ENCODE measurements at regions not wholly inside any gene's neighbourhood (a gene's known extent, or its start where the extent isn't known, plus 50 kb on each side); places are given as distances from the start of the nearest gene placed in this dataset.

DNA sequence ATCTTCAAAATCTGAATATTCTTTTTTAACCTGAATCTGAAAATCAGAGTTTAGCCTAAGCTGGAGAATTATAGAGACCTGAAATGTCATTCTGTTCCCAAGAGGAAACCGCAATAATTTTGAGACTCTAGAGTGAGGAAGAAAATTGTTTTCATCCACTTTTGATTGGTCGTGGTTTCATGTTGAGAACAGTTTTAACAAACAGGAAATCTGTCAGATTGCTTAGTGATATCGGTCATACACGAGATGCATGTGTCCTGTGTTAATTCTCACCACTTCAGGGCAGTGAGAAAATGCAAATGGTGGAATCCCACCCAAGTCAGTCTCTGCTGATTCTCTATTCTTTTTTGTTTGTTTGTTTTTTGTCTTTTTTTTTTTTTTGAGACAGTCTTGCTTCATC lies 1498.5 kb upstream of the TMEM132C start:
- Histone ChIP-seq H3K27me3 (replicated peaks in 1 of 7) (no peaks in the 10 kb centered on the region), H3K4me1 (no peaks in the 10 kb centered on the region), H3K4me3 (no peak overlapping the region), H3K36me3 (peaks cover 0 to 40% (median 0%) of the 10 kb centered on the region in 6 donors), H3K27ac (peak overlapping the region in 6 of 8 donors; percentile 45 to 82 (median 62)), H3K9me3 (peaks cover 0 to 52% (median 41%) of the 10 kb centered on the region in 8 donors)
- WGBS, 5 donors = 27 to 48% (median 43%) methylated on average over 4 of the region's 4 CpGs
- TF ChIP-seq, protein P1, sequence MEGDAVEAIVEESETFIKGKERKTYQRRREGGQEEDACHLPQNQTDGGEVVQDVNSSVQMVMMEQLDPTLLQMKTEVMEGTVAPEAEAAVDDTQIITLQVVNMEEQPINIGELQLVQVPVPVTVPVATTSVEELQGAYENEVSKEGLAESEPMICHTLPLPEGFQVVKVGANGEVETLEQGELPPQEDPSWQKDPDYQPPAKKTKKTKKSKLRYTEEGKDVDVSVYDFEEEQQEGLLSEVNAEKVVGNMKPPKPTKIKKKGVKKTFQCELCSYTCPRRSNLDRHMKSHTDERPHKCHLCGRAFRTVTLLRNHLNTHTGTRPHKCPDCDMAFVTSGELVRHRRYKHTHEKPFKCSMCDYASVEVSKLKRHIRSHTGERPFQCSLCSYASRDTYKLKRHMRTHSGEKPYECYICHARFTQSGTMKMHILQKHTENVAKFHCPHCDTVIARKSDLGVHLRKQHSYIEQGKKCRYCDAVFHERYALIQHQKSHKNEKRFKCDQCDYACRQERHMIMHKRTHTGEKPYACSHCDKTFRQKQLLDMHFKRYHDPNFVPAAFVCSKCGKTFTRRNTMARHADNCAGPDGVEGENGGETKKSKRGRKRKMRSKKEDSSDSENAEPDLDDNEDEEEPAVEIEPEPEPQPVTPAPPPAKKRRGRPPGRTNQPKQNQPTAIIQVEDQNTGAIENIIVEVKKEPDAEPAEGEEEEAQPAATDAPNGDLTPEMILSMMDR (IDR thresholded peaks at IDR 0.05 in 8 of 11, conservative IDR thresholded peaks at IDR 0.05 in 3 of 11) = no peak
- TF ChIP-seq POLR2AphosphoS5 (IDR thresholded peaks at IDR 0.05) = peak in 1 of 3 donors; percentile 33
- no peak for DNase-seq
- intact Hi-C loops (cut with DNase I; ENCODE audit: low total_unique reads) = no loop called here

DNA sequence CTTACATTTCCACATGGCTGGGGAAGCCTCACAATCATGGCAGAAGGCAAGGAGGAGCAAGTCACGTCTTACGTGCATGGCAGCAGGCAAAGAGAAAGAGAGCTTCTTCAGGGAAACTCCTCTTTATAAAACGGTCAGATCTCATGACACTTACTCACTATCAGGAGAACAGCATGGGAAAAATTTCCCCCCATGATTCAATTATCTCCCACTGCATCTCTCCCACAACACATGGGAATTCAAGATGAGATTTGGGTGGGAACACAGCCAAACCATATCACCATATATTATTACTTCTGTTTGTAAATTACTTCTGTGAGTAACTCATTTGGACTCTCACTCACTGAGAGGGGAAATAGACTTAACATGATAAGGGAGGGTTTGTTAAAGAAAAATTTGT lies 1496.8 kb upstream of the TMEM132C start:
- no peak for DNase-seq
- 47 to 76% (median 60%) methylated on average over 3 of the region's 3 CpGs for WGBS, 5 donors
- no peaks in the 10 kb centered on the region for H3K27me3 ChIP-seq (replicated peaks in 1 of 7)
- peaks cover 0 to 35% (median 24%) of the 10 kb centered on the region in 8 donors for H3K9me3 ChIP-seq
- intact Hi-C loops (cut with DNase I; ENCODE audit: low total_unique reads) = no loop called here
- peaks cover 0 to 24% (median 0%) of the 10 kb centered on the region in 6 donors for H3K36me3 ChIP-seq
- peak overlapping the region in 1 of 8 donors; percentile 73 for H3K27ac ChIP-seq
- H3K4me1 ChIP-seq = no peaks in the 10 kb centered on the region
- peak overlapping the region in 1 of 8 donors; percentile 61 for H3K4me3 ChIP-seq
- no peak for TF ChIP-seq POLR2AphosphoS5 (IDR thresholded peaks at IDR 0.05)
- TF ChIP-seq, protein P1 (IDR thresholded peaks at IDR 0.05 in 8 of 11, conservative IDR thresholded peaks at IDR 0.05 in 3 of 11) = no peak
- TF ChIP-seq POLR2A (IDR thresholded peaks at IDR 0.05) = no peak

DNA sequence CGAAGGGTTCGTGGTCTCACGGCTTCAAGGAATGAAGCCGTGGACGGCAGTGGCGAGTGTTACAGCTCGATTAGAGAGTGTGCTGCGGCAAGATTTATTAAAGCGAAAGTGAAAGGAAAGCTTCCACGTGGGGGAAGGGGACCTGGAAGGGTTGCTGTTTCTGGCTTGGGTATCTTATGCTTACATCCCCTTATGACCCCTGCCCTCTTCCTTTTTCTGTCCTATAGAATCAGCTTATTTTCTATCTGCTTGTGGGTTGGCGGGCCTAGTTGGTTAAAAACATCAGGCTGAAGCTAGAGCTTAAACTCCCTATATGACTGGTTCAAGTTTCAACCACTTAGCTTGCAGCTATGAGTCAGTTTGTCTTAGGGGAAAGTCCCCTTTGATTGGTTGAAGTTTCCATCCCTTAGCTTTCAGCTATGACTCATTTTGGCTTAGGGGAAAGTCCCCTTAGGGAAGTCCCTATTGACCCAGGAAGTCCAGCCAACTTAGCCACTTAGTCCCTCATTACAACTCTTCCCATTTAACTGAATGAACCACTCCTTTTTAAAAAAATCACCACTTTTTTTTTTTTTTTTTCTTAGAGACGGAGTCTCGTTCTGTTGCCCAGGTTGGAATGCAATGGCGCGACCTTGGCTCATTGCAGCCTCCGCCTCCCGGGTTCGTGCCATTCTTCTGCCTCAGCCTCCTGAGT lies 1494.7 kb upstream of the TMEM132C start:
- TF ChIP-seq POLR2A (IDR thresholded peaks at IDR 0.05) (no peak), POLR2AphosphoS5 (IDR thresholded peaks at IDR 0.05) (peak in 1 of 3 donors; percentile 49)
- WGBS, 5 donors = 63 to 80% (median 75%) methylated on average over 18 of the region's 18 CpGs
- H3K27me3 ChIP-seq (replicated peaks in 1 of 7) = no peaks in the 10 kb centered on the region
- intact Hi-C loops (cut with DNase I; ENCODE audit: low total_unique reads) = no loop called here
- peak overlapping the region in 7 of 8 donors; percentile 35 to 73 (median 55) for H3K27ac ChIP-seq
- peak overlapping the region in 4 of 8 donors; percentile 6 to 61 (median 24) for H3K4me3 ChIP-seq
- H3K36me3 ChIP-seq = peaks cover 0 to 5% (median 0%) of the 10 kb centered on the region in 6 donors
- no peak for DNase-seq
- no peaks in the 10 kb centered on the region for H3K4me1 ChIP-seq
- H3K9me3 ChIP-seq = peaks cover 0 to 14% (median 4%) of the 10 kb centered on the region in 8 donors

DNA sequence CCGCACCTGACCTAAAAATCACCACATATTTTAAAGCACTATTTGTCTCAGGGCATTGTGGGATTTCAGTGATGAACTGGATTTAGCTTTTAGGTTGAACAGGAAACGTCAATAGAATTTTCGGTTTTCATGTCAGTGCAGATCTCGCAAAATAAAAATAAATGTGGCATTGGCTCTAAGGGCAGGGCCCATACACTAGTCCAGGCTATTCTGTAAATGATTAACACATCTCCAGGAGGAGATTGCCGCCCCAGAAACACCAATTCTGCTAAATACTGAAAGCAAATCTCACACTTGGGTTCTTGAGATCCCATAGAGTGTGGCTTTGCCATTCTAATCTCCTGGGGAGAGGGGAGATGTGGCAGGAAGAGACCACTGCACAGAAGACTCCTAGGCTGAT lies 1494.0 kb upstream of the TMEM132C start:
- no peak for DNase-seq
- Histone ChIP-seq H3K36me3 (no peaks in the 10 kb centered on the region), H3K27ac (peak overlapping the region in 2 of 8 donors; percentile 55 to 73), H3K4me3 (no peak overlapping the region), H3K27me3 (replicated peaks in 1 of 7) (no peaks in the 10 kb centered on the region), H3K4me1 (no peaks in the 10 kb centered on the region), H3K9me3 (peaks cover 0 to 11% (median 0%) of the 10 kb centered on the region in 8 donors)
- intact Hi-C loops (cut with DNase I; ENCODE audit: low total_unique reads) = no loop called here
- 86 to 93% (median 87%) methylated on average over 5 of the region's 5 CpGs for WGBS, 5 donors
- TF ChIP-seq POLR2A (IDR thresholded peaks at IDR 0.05) = no peak
- TF ChIP-seq, protein P1 (IDR thresholded peaks at IDR 0.05 in 8 of 11, conservative IDR thresholded peaks at IDR 0.05 in 3 of 11) = no peak
- no peak for TF ChIP-seq POLR2AphosphoS5 (IDR thresholded peaks at IDR 0.05)
